OCI-LY3 (cell line): ENCODE measurements at regions not wholly inside any gene's neighbourhood (a gene's known extent, or its start where the extent isn't known, plus 50 kb on each side); places are given as distances from the start of the nearest gene placed in this dataset.

Experiments
- EZH2phosphoT487 ChIP-seq: fragments of 200-600 bp; shearing (Covaris generic); IDR thresholded peaks from 2 replicates; pipeline ENCODE4 v1.6.1; 2018; ENCODE audit warnings: antibody characterized with exemption, mixed run types, low read depth
- TF ChIP-seq, protein P1 (sequence below): fragments of 200-600, 300-600 bp; sonication (generic); IDR thresholded peaks from 2 replicates; pipeline ENCODE4 v1.5.1; 2014; ENCODE audit warnings: antibody characterized with exemption, low read length, low read depth

GRCh38 chr4:104334410-104334809 lies 160.3 kb downstream of the CXXC4 start:
- TF ChIP-seq, protein P1, sequence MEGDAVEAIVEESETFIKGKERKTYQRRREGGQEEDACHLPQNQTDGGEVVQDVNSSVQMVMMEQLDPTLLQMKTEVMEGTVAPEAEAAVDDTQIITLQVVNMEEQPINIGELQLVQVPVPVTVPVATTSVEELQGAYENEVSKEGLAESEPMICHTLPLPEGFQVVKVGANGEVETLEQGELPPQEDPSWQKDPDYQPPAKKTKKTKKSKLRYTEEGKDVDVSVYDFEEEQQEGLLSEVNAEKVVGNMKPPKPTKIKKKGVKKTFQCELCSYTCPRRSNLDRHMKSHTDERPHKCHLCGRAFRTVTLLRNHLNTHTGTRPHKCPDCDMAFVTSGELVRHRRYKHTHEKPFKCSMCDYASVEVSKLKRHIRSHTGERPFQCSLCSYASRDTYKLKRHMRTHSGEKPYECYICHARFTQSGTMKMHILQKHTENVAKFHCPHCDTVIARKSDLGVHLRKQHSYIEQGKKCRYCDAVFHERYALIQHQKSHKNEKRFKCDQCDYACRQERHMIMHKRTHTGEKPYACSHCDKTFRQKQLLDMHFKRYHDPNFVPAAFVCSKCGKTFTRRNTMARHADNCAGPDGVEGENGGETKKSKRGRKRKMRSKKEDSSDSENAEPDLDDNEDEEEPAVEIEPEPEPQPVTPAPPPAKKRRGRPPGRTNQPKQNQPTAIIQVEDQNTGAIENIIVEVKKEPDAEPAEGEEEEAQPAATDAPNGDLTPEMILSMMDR, result no peak
- no peak for TF ChIP-seq EZH2phosphoT487
